ENCODE measurements at regions not wholly inside any gene's neighbourhood (a gene's known extent, or its start where the extent isn't known, plus 50 kb on each side); places are given as distances from the start of the nearest gene placed in this dataset.

GRCh38 chr17:72332367-72332766, 211.5 kb downstream of the SOX9 start:
- H3K27me3 ChIP-seq (ENCODE audit: control insufficient read depth in 1 of 2, insufficient read depth in 2 of 2, low read length in 2 of 2), result no peaks in the 10 kb centered on the region
- no peak overlapping the region for H3K4me3 Mint-ChIP-seq
- peaks cover 0 to 7% of the 10 kb centered on the region in 2 experiments for H3K9me3 ChIP-seq (ENCODE audit: control insufficient read depth in 1 of 2, insufficient read depth in 1 of 2, low read length in 2 of 2)
- intact Hi-C loops (cut with DNase I, micrococcal nuclease), result loop anchor here in 1 of 2 experiments (10.0 kb wide), 1 partner anchor 558 kb away; no protein-coding TSS in a partner anchor
- no peak overlapping the region for H3K27ac ChIP-seq (ENCODE audit: low read depth in 1 of 2, low read length in 2 of 2)
- no peaks in the 10 kb centered on the region for H3K4me1 Mint-ChIP-seq (ENCODE audit: low read depth)
- H3K36me3 Mint-ChIP-seq (ENCODE audit: low read depth), result no peaks in the 10 kb centered on the region
- DNase-seq, result no peak
- ATAC-seq (ENCODE audit: poor library complexity), result no peak
- ChIA-PET CTCF (no interaction called here), POLR2A (no interaction called here)
- H3K4me3 ChIP-seq (ENCODE audit: low read length), result no peak overlapping the region
- TF ChIP-seq CTCF (IDR thresholded peaks at IDR 0.05), result no peak
- H3K9me3 Mint-ChIP-seq, result peaks cover 2% of the 10 kb centered on the region
- H3K36me3 ChIP-seq (ENCODE audit: insufficient read depth, low read length), result no peaks in the 10 kb centered on the region
- H3K27ac Mint-ChIP-seq, result no peak overlapping the region
- H3K4me1 ChIP-seq (ENCODE audit: insufficient read depth, low read length), result no peaks in the 10 kb centered on the region
- peaks cover 4% of the 10 kb centered on the region for H3K27me3 Mint-ChIP-seq

GRCh38 chr17:72333570-72333969, 212.8 kb downstream of the SOX9 start:
- no peak for ATAC-seq (ENCODE audit: poor library complexity)
- no peaks in the 10 kb centered on the region for H3K36me3 ChIP-seq (ENCODE audit: insufficient read depth, low read length)
- no peak overlapping the region for H3K4me3 Mint-ChIP-seq
- H3K4me3 ChIP-seq (ENCODE audit: low read length), result no peak overlapping the region
- TF ChIP-seq CTCF (IDR thresholded peaks at IDR 0.05), result no peak
- ChIA-PET CTCF (no interaction called here), POLR2A (no interaction called here)
- no peak for DNase-seq
- no peak overlapping the region for H3K27ac Mint-ChIP-seq
- H3K36me3 Mint-ChIP-seq (ENCODE audit: low read depth), result no peaks in the 10 kb centered on the region
- peaks cover 11% of the 10 kb centered on the region for H3K27me3 Mint-ChIP-seq
- no peaks in the 10 kb centered on the region for H3K4me1 Mint-ChIP-seq (ENCODE audit: low read depth)
- intact Hi-C loops (cut with DNase I, micrococcal nuclease), result loop anchor here in 1 of 2 experiments (10.0 kb wide), 1 partner anchor 559 kb away; no protein-coding TSS in a partner anchor
- H3K9me3 Mint-ChIP-seq, result peaks cover 2% of the 10 kb centered on the region
- H3K4me1 ChIP-seq (ENCODE audit: insufficient read depth, low read length), result no peaks in the 10 kb centered on the region
- H3K27ac ChIP-seq (ENCODE audit: low read depth in 1 of 2, low read length in 2 of 2), result no peak overlapping the region
- H3K27me3 ChIP-seq (ENCODE audit: control insufficient read depth in 1 of 2, insufficient read depth in 2 of 2, low read length in 2 of 2), result peaks cover 0 to 1% of the 10 kb centered on the region in 2 experiments
- peaks cover 0 to 10% of the 10 kb centered on the region in 2 experiments for H3K9me3 ChIP-seq (ENCODE audit: control insufficient read depth in 1 of 2, insufficient read depth in 1 of 2, low read length in 2 of 2)

GRCh38 chr17:72334205-72334604, 213.4 kb downstream of the SOX9 start:
- Mint-ChIP-seq H3K27ac (no peak overlapping the region), H3K36me3 (ENCODE audit: low read depth) (no peaks in the 10 kb centered on the region), H3K4me1 (ENCODE audit: low read depth) (no peaks in the 10 kb centered on the region), H3K4me3 (no peak overlapping the region), H3K9me3 (peaks cover 2% of the 10 kb centered on the region), H3K27me3 (peaks cover 16% of the 10 kb centered on the region)
- ChIA-PET CTCF (no interaction called here), POLR2A (no interaction called here)
- no peak for TF ChIP-seq CTCF (IDR thresholded peaks at IDR 0.05)
- DNase-seq, result no peak
- H3K4me3 ChIP-seq (ENCODE audit: low read length), result no peak overlapping the region
- peaks cover 0 to 7% of the 10 kb centered on the region in 2 experiments for H3K27me3 ChIP-seq (ENCODE audit: control insufficient read depth in 1 of 2, insufficient read depth in 2 of 2, low read length in 2 of 2)
- no peak for ATAC-seq (ENCODE audit: poor library complexity)
- intact Hi-C loops (cut with DNase I, micrococcal nuclease), result loop anchor here in 1 of 2 experiments (10.0 kb wide), 1 partner anchor 559 kb away; no protein-coding TSS in a partner anchor
- no peak overlapping the region for H3K27ac ChIP-seq (ENCODE audit: low read depth in 1 of 2, low read length in 2 of 2)
- H3K36me3 ChIP-seq (ENCODE audit: insufficient read depth, low read length), result no peaks in the 10 kb centered on the region
- H3K9me3 ChIP-seq (ENCODE audit: control insufficient read depth in 1 of 2, insufficient read depth in 1 of 2, low read length in 2 of 2), result peaks cover 0 to 13% of the 10 kb centered on the region in 2 experiments
- H3K4me1 ChIP-seq (ENCODE audit: insufficient read depth, low read length), result no peaks in the 10 kb centered on the region

Data from CD4-positive, alpha-beta T cell (primary cell).